Activated CD4-positive, alpha-beta T cell treated with anti-CD3 and anti-CD28 coated beads, Interleukin-2, amount 10 ng/mL, durations not matched to agents 7 days and 5 days (primary cell): ENCODE measurements at regions not wholly inside any gene's neighbourhood (a gene's known extent, or its start where the extent isn't known, plus 50 kb on each side); places are given as distances from the start of the nearest gene placed in this dataset.

Experiments
- CTCF ChIA-PET: fragments of 350-600 bp; sonication (Branson Sonifier 250); formaldehyde crosslinking; loops from one replicate; lab custom pipeline; 2021; ENCODE audit warnings: antibody characterized with exemption; lab: Charles Lee
- POLR2A ChIA-PET: fragments of 350-600 bp; sonication (Branson Sonifier 250); formaldehyde crosslinking; loops from one replicate; lab custom pipeline; 2021; ENCODE audit warnings: antibody characterized with exemption; lab: Charles Lee
- DNase-seq: peaks from one replicate; pipeline ENCODE4 v3.0.0-alpha.2; 2020
- H3K27ac Mint-ChIP-seq: one replicate; pipeline ENCODE4 v1.8.0; 2021; ENCODE audit warnings: mild to moderate bottlenecking, moderate library complexity, mixed read lengths
- H3K27me3 Mint-ChIP-seq: one replicate; pipeline ENCODE4 v1.8.0; 2021; ENCODE audit warnings: mixed read lengths
- H3K36me3 Mint-ChIP-seq: one replicate; pipeline ENCODE4 v1.8.0; 2021; ENCODE audit warnings: low read depth, mixed read lengths
- H3K4me1 Mint-ChIP-seq: one replicate; pipeline ENCODE4 v1.8.0; 2021; ENCODE audit warnings: mixed read lengths
- H3K4me3 Mint-ChIP-seq: one replicate; pipeline ENCODE4 v1.8.0; 2021; ENCODE audit warnings: mild to moderate bottlenecking, moderate library complexity, mixed read lengths
- H3K9me3 Mint-ChIP-seq: one replicate; pipeline ENCODE4 v1.8.0; 2021; ENCODE audit warnings: mixed read lengths

DNA sequence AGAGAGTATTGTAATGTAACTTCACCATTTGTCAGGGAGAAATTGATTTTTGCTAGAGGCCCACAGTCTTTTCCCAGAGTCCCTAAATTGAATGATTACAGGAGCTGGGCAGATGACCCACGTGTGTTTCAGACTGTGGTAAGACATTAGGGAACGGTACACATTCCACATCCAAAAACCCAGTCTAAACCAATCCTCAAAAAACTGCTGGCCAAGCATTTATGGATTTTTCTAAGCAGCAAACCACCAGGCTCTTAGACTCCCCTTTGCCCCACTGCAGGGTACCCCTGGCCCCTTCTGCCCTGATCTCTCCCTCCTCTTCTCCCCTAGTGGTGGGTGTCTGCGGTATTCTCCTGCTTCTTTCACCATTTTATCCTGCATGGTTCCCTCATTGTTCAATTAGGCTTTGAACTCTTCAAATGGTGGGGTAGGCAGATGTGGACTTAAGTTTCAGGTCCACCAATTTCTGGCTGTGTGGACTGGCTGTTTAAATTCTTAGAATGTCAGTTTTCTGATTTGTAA, 135.5 kb upstream of the SORCS3 start:
- H3K36me3 Mint-ChIP-seq, result no peaks in the 10 kb centered on the region
- no peak overlapping the region for H3K27ac Mint-ChIP-seq
- H3K4me3 Mint-ChIP-seq, result no peak overlapping the region
- no peaks in the 10 kb centered on the region for H3K4me1 Mint-ChIP-seq
- ChIA-PET CTCF (interaction anchor here (1.0 kb wide), 1 partner anchor 14 kb away, joined by 6 read pairs; no protein-coding TSS in a partner anchor), POLR2A (no interaction called here)
- no peak for DNase-seq
- H3K27me3 Mint-ChIP-seq, result peaks cover 5% of the 10 kb centered on the region
- no peaks in the 10 kb centered on the region for H3K9me3 Mint-ChIP-seq

DNA sequence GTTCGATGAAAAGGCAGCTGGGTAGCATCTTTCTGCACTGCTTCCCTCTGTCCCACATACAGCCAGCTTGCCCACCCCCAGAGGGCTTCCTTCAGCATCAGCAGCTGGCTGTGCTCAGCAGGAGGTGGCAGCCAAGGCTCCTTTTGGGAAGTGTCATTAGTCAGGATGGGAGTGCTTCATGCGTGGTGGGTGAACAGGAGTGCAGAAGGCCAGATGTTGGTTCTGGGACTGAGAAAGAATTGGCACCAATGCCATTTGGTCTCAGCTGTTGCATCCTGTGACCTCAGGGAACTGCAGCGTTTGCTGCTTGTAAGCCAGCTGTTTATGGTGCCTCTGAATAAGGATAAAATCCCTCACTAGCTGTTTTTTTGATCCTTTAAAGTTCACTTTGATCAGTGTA, 131.1 kb upstream of the SORCS3 start:
- no peak for DNase-seq
- Mint-ChIP-seq H3K4me1 (no peaks in the 10 kb centered on the region), H3K4me3 (no peak overlapping the region), H3K27me3 (no peaks in the 10 kb centered on the region), H3K9me3 (no peaks in the 10 kb centered on the region), H3K36me3 (no peaks in the 10 kb centered on the region), H3K27ac (no peak overlapping the region)
- ChIA-PET POLR2A (no interaction called here), CTCF (no interaction called here)

DNA sequence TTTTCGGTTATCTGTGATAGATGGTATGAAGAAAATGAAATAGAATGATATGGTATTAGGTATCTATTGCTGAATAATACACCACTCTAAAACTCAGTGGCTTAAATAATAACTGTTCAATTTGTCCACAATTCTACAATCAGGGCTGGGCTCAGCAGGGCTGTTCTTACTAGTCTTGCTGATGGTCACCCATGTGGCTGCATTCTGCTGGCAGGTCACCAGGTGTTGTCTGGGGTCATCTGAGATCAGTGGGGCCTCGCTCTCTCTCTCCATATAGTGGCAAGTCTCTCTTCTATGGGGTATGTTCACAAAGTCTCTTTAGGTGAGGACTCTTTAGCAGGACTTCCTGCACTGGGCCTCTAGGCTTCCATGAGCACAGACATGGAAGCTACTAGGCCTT, 130.4 kb upstream of the SORCS3 start:
- H3K36me3 Mint-ChIP-seq, result no peaks in the 10 kb centered on the region
- no peak overlapping the region for H3K27ac Mint-ChIP-seq
- no peaks in the 10 kb centered on the region for H3K9me3 Mint-ChIP-seq
- H3K4me1 Mint-ChIP-seq, result no peaks in the 10 kb centered on the region
- H3K4me3 Mint-ChIP-seq, result no peak overlapping the region
- no peak for DNase-seq
- POLR2A ChIA-PET, result no interaction called here
- H3K27me3 Mint-ChIP-seq, result no peaks in the 10 kb centered on the region
- CTCF ChIA-PET, result no interaction called here

DNA sequence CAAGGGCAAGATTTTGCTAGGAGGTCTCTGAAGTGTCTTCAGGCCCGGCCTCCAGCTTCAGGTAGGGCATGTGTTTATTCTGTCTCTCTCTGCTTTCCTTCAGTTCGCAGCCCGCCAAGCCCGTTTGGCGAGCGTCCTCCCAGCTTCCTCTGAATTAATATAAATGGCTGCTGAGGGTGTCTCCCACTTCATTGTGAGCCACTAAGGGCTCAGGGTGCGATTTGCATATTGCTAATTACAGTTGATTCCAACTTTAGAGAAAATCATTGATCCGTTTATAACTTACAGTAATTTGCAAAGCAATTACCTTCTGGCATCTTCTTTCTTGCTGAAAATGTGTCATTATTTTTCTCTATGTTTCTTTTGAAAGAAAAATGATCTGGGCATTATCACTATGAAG, 128.3 kb upstream of the SORCS3 start:
- no peak for DNase-seq
- POLR2A ChIA-PET, result no interaction called here
- H3K4me1 Mint-ChIP-seq, result no peaks in the 10 kb centered on the region
- no peak overlapping the region for H3K27ac Mint-ChIP-seq
- no peak overlapping the region for H3K4me3 Mint-ChIP-seq
- H3K27me3 Mint-ChIP-seq, result no peaks in the 10 kb centered on the region
- no peaks in the 10 kb centered on the region for H3K9me3 Mint-ChIP-seq
- CTCF ChIA-PET, result no interaction called here
- H3K36me3 Mint-ChIP-seq, result no peaks in the 10 kb centered on the region

DNA sequence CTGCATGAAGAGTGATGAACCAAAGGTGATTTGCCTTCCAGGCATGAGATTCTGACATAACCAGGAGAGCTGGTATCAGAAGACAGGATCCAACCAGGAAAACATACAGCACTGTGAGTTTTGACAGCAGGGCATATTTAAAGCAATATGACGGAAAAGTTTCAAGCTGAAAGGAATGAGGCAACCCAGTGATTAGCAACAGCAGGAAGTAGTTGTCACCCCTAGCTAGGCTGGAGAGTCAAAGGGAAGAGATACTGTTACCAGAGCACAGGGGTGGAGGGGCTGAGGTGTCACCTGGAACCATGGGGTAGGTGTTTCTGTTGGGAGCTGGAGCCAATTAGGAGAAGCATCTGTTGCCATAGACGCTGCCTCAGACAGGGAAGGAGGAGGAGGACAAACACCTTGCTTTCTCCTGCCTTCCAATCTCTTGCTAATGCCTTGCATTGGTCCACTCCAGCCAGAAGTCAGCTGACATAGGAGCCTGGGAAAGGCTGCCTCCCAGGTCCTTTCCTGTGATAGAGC, 125.4 kb upstream of the SORCS3 start:
- ChIA-PET CTCF (interaction anchor here (1.2 kb wide), 1 partner anchor 9 kb away, joined by 3 read pairs; no protein-coding TSS in a partner anchor), POLR2A (no interaction called here)
- no peaks in the 10 kb centered on the region for H3K27me3 Mint-ChIP-seq
- no peaks in the 10 kb centered on the region for H3K9me3 Mint-ChIP-seq
- H3K4me1 Mint-ChIP-seq, result no peaks in the 10 kb centered on the region
- no peak overlapping the region for H3K4me3 Mint-ChIP-seq
- DNase-seq, result no peak
- H3K36me3 Mint-ChIP-seq, result no peaks in the 10 kb centered on the region
- no peak overlapping the region for H3K27ac Mint-ChIP-seq

DNA sequence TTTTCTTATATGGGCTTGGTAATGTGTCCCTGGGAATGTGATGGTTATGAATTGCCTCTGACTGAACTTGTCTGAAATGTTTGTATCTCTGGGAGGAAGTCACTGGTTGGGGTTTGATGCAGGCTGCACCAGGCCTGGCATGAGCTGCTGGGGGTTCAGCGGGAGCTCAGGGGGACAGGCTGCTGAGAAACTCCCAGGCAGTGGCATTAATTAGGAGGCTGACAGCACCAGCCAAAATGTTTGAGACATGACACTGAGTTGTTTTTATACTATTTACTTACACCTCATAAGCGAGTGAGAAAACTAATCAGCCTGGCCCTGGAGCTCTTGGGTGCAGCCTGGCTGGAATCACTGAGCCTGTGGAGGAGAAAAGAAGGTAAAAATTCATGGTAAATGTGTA, 124.1 kb upstream of the SORCS3 start:
- POLR2A ChIA-PET, result no interaction called here
- Mint-ChIP-seq H3K36me3 (no peaks in the 10 kb centered on the region), H3K4me3 (no peak overlapping the region), H3K4me1 (no peaks in the 10 kb centered on the region), H3K27me3 (no peaks in the 10 kb centered on the region), H3K9me3 (no peaks in the 10 kb centered on the region), H3K27ac (no peak overlapping the region)
- no peak for DNase-seq
- CTCF ChIA-PET, result no interaction called here

DNA sequence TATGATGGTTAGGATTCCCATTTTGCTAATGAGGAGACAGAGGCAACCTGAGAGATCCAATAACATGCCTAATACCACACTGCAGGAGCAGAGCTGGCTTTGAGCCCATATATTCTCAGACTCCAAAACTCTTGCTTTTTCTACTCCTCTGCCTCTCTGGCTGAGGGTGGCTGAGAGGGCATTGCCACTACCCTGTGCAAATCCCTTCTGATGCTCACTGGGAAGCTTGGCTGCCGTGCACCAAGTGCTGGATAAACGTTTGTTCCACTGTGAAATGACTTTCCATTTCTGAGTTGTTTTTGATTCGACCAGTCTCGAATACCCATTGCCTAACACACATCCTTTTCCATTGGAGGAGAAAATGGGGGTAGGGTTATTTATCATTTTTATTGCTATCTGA, 123.1 kb upstream of the SORCS3 start:
- no peak for DNase-seq
- H3K27ac Mint-ChIP-seq, result no peak overlapping the region
- no peaks in the 10 kb centered on the region for H3K9me3 Mint-ChIP-seq
- H3K4me1 Mint-ChIP-seq, result no peaks in the 10 kb centered on the region
- no peak overlapping the region for H3K4me3 Mint-ChIP-seq
- ChIA-PET POLR2A (no interaction called here), CTCF (no interaction called here)
- H3K27me3 Mint-ChIP-seq, result peaks cover 2% of the 10 kb centered on the region
- H3K36me3 Mint-ChIP-seq, result no peaks in the 10 kb centered on the region

DNA sequence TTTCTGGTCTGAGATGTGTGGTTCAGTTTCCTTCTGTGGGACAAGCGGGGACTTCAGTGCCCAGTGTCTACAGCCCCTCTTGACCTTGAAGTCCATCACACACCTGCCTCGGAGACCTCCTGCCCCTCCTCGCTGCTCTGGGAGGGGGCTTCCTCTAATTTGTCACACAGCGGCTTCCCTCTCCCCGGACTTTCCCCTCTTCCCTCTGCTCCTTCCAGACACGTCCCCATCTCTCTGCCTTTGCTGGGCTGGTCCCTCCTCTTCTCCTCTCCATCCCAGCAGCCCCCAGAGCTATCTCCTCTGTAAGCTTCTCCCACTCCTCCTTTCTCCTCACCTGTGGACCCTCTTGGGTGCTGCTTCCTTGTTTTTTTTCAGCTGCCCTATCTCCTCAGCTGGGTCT, 122.2 kb upstream of the SORCS3 start:
- Mint-ChIP-seq H3K4me1 (no peaks in the 10 kb centered on the region), H3K4me3 (no peak overlapping the region), H3K27ac (no peak overlapping the region), H3K27me3 (peaks cover 7% of the 10 kb centered on the region), H3K9me3 (no peaks in the 10 kb centered on the region), H3K36me3 (no peaks in the 10 kb centered on the region)
- CTCF ChIA-PET, result no interaction called here
- DNase-seq, result no peak
- POLR2A ChIA-PET, result no interaction called here

DNA sequence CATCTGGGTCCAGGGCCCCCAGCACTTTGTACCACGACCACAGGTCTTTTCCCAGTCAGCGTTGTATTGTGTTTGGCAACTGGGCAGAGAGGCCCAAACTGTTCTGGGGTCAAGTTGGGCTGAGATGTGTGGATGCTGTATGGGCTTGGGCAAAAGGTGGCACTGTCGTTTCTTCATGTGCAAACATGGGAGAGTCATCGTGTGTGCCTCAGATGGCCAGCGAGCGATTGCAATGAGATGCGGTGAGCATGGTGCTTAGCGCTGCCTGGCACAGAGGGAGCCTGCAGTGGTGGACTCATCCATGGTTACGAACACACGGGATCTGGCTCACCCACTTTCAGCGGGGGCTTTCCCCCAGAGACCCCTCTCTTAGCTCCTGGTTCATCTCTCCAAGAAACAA, 120.4 kb upstream of the SORCS3 start:
- Mint-ChIP-seq H3K36me3 (no peaks in the 10 kb centered on the region), H3K27ac (no peak overlapping the region), H3K27me3 (peaks cover 7% of the 10 kb centered on the region), H3K9me3 (no peaks in the 10 kb centered on the region), H3K4me1 (no peaks in the 10 kb centered on the region), H3K4me3 (no peak overlapping the region)
- no peak for DNase-seq
- CTCF ChIA-PET, result no interaction called here
- POLR2A ChIA-PET, result no interaction called here

DNA sequence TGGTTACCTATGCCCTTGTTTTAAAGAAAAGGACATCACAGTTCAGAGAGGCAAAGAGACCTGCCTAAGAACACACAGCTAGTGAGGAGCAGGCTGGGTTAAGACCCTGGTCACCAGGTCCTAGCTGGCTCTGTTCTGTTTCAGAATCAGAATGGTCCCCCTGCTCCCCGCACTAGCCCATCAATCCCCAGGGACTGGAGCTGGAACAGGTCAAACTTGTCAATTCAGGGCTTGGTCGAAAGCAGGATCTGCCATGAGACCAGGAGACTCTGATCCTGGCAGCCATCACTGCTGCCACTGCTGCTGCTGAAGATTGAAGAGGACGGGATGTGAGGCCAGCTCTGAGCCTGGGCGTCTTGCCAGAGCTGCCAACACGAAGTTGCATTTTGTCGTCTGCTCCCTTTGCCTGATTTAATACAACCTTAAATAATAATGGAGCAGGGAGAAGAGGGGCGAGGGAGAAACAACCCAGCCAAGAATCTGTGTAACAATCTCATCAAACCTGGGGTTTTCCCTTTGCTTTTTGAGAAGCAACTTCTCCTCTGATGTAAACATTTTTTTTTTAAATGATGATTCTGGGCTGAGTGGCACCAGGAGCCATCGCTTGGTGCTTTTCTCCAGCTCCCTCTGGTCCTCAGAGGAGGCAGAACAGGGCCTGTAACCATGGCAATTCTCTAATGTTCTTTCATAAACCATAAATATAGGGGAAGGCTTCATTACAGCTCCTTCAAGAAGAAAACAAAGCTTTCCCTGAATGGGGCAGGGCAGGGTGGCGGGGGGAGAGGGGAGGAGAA, 119.0 kb upstream of the SORCS3 start:
- CTCF ChIA-PET, result interaction anchor here (0.6 kb wide), 1 partner anchor 14 kb away, joined by 3 read pairs; no protein-coding TSS in a partner anchor
- Mint-ChIP-seq H3K4me3 (no peak overlapping the region), H3K4me1 (no peaks in the 10 kb centered on the region), H3K36me3 (no peaks in the 10 kb centered on the region), H3K9me3 (no peaks in the 10 kb centered on the region), H3K27ac (no peak overlapping the region), H3K27me3 (peaks cover 7% of the 10 kb centered on the region)
- DNase-seq, result no peak
- POLR2A ChIA-PET, result no interaction called here

DNA sequence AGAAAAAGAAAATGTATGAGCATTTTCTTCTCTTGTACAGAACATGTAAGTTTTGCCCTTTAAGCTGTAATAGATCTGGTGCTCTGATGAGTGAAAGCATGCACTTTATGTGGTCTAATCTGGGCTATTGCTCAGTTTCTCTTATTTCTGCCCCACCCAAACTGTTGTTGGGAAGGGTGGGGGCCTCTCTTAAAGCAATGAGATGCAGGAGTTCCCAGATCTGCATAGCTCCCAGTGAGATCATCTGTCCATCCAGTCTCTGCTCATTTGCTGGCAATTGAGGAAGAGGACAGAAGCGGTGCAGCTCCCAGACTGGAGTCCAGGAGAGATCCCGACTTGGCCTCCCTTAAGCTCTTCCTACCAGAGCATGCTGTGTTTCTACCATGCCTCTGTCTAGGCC, 114.9 kb upstream of the SORCS3 start:
- H3K27ac Mint-ChIP-seq, result no peak overlapping the region
- no peak for DNase-seq
- H3K4me1 Mint-ChIP-seq, result no peaks in the 10 kb centered on the region
- H3K4me3 Mint-ChIP-seq, result no peak overlapping the region
- no peaks in the 10 kb centered on the region for H3K36me3 Mint-ChIP-seq
- ChIA-PET CTCF (no interaction called here), POLR2A (no interaction called here)
- H3K27me3 Mint-ChIP-seq, result peaks cover 7% of the 10 kb centered on the region
- H3K9me3 Mint-ChIP-seq, result no peaks in the 10 kb centered on the region

DNA sequence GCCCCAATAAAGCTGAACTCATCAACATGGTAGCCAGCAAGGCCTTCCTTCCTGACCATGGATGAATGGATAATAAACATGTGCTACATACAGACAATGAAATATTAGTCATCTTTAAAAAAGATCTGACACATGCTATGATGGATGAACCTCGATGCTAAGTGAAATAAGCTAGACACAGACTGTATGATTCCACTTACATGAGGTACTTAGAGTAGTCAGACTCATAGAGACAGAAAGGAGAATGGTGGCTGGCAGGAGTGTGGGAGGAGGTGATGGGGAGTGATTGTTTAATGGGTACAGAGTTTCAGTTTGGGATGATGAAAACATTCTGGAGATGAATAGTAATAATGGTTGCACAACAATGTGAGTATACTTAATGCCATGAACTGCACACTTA, 114.1 kb upstream of the SORCS3 start:
- H3K36me3 Mint-ChIP-seq, result no peaks in the 10 kb centered on the region
- H3K9me3 Mint-ChIP-seq, result no peaks in the 10 kb centered on the region
- POLR2A ChIA-PET, result no interaction called here
- peaks cover 7% of the 10 kb centered on the region for H3K27me3 Mint-ChIP-seq
- no peaks in the 10 kb centered on the region for H3K4me1 Mint-ChIP-seq
- H3K27ac Mint-ChIP-seq, result no peak overlapping the region
- H3K4me3 Mint-ChIP-seq, result no peak overlapping the region
- CTCF ChIA-PET, result no interaction called here
- no peak for DNase-seq

DNA sequence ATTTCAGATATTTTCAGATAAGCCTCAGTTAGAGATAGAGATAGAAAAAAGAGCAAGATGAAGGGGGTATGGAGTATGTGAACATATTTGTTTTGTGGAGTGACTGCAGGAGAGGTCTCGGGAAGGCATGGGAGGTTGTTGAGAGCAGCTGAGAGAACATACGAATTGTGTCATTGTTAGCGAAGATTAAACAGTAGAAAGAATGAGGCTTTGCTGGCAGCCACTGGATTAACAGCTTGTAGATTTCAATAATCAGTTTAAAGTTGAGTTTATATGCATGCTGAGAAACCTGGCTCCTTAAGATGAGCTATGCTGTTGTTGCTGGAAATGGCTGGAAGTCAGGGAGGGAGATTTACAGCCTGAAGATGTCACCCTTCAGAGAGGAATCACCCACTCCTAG, 100.9 kb upstream of the SORCS3 start:
- CTCF ChIA-PET, result no interaction called here
- H3K27me3 Mint-ChIP-seq, result no peaks in the 10 kb centered on the region
- no peaks in the 10 kb centered on the region for H3K9me3 Mint-ChIP-seq
- H3K4me1 Mint-ChIP-seq, result no peaks in the 10 kb centered on the region
- H3K36me3 Mint-ChIP-seq, result no peaks in the 10 kb centered on the region
- DNase-seq, result no peak
- H3K4me3 Mint-ChIP-seq, result no peak overlapping the region
- no peak overlapping the region for H3K27ac Mint-ChIP-seq
- POLR2A ChIA-PET, result no interaction called here

DNA sequence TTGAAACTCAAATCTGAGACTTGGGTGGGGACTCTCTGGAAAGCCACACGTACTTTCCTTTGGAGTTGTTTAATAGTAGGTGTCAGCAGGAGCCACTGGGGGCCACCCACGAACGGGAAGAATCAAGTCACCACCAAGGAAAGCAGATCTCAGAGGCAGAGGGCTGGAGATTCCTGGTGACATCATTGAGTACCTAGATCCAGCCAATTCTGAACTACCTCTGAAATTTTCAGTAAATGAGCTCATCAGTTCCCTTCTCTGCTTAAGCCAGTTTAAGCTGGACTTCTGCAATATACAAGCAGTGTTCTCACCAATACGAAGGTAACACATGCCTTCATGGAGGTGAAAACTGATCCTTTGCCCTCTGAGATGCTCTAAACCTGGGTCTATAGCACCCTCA, 99.3 kb upstream of the SORCS3 start:
- CTCF ChIA-PET, result no interaction called here
- no peak for DNase-seq
- H3K9me3 Mint-ChIP-seq, result no peaks in the 10 kb centered on the region
- no peak overlapping the region for H3K4me3 Mint-ChIP-seq
- H3K27me3 Mint-ChIP-seq, result no peaks in the 10 kb centered on the region
- H3K4me1 Mint-ChIP-seq, result no peaks in the 10 kb centered on the region
- POLR2A ChIA-PET, result no interaction called here
- no peaks in the 10 kb centered on the region for H3K36me3 Mint-ChIP-seq
- no peak overlapping the region for H3K27ac Mint-ChIP-seq
